H9 (cell line): ENCODE measurements at regions not wholly inside any gene's neighbourhood (a gene's known extent, or its start where the extent isn't known, plus 50 kb on each side); places are given as distances from the start of the nearest gene placed in this dataset.

ENCODE experiments used
- DNase-seq: peaks from one replicate; pipeline ENCODE4 v3.0.0-alpha.2; 2017
- H2AFZ ChIP-seq: one replicate; pipeline ENCODE4 v1.6.1; 2013; ENCODE audit warnings: mild to moderate bottlenecking, low read length, control low read depth, moderate library complexity
- H2AK5ac ChIP-seq: 2 replicates; pipeline ENCODE4 v1.6.1; 2013; ENCODE audit warnings: low read length, control low read depth, mixed read lengths; ENCODE audit not compliant: insufficient read length
- H2BK120ac ChIP-seq: one replicate; pipeline ENCODE4 v1.6.1; 2013; ENCODE audit warnings: low read depth, mild to moderate bottlenecking, low read length, control low read depth, inconsistent platforms; ENCODE audit not compliant: poor library complexity, severe bottlenecking
- H2BK12ac ChIP-seq: 2 replicates; pipeline ENCODE4 v1.6.1; 2013; ENCODE audit warnings: low read length, control low read depth, mixed read lengths, low read depth; ENCODE audit not compliant: insufficient read length
- H2BK15ac ChIP-seq: 2 replicates; pipeline ENCODE4 v1.6.1; 2013; ENCODE audit warnings: low read depth, low read length, control low read depth
- H2BK20ac ChIP-seq: one replicate; pipeline ENCODE4 v1.6.1; 2013; ENCODE audit warnings: low read depth, mild to moderate bottlenecking, low read length, control low read depth, inconsistent platforms; ENCODE audit not compliant: poor library complexity, severe bottlenecking
- H2BK5ac ChIP-seq: 2 replicates; pipeline ENCODE4 v1.6.1; 2013; ENCODE audit warnings: low read length, control low read depth, mixed read lengths; ENCODE audit not compliant: insufficient read length
- H3K14ac ChIP-seq: 2 replicates; pipeline ENCODE4 v1.6.1; 2013; ENCODE audit warnings: low read length, control low read depth; ENCODE audit not compliant: insufficient read depth
- H3K18ac ChIP-seq: 2 replicates; pipeline ENCODE4 v1.6.1; 2013; ENCODE audit warnings: low read depth, mild to moderate bottlenecking, mixed read lengths, low read length, control low read depth; ENCODE audit not compliant: insufficient read length
- H3K23ac ChIP-seq: 2 replicates; pipeline ENCODE4 v1.6.1; 2013; ENCODE audit warnings: low read length, control low read depth, mixed read lengths, low read depth; ENCODE audit not compliant: insufficient read length
- H3K23me2 ChIP-seq: 2 replicates; pipeline ENCODE4 v1.6.1; 2013; ENCODE audit warnings: low read depth, mild to moderate bottlenecking, mixed read lengths, low read length, control low read depth; ENCODE audit not compliant: insufficient read length, poor library complexity, severe bottlenecking
- H3K27ac ChIP-seq: 2 replicates; pipeline ENCODE4 v1.5.1; 2013; ENCODE audit warnings: low read length, control low read depth, mixed read lengths, low read depth; ENCODE audit not compliant: insufficient read length
- H3K27me3 ChIP-seq: 2 replicates; pipeline ENCODE4 v1.6.1; 2013; ENCODE audit warnings: low read length, control low read depth, inconsistent platforms; ENCODE audit not compliant: insufficient read depth
- H3K4ac ChIP-seq: 2 replicates; pipeline ENCODE4 v1.6.1; 2013; ENCODE audit warnings: low read depth, mild to moderate bottlenecking, control low read depth, inconsistent platforms, low read length, moderate library complexity
- H3K4me1 ChIP-seq: 2 replicates; pipeline ENCODE4 v1.6.1; 2013; ENCODE audit warnings: low read length, control low read depth, inconsistent platforms; ENCODE audit not compliant: insufficient read depth
- H3K4me2 ChIP-seq: 2 replicates; pipeline ENCODE4 v1.6.1; 2013; ENCODE audit warnings: low read length, control low read depth, mixed read lengths; ENCODE audit not compliant: insufficient read length, insufficient read depth
- H3K56ac ChIP-seq: 2 replicates; pipeline ENCODE4 v1.6.1; 2013; ENCODE audit warnings: low read depth, mild to moderate bottlenecking, mixed read lengths, low read length, control low read depth; ENCODE audit not compliant: insufficient read length
- H3K79me1 ChIP-seq: 2 replicates; pipeline ENCODE4 v1.6.1; 2013; ENCODE audit warnings: low read depth, mild to moderate bottlenecking, moderate library complexity, low read length, control low read depth, inconsistent platforms; ENCODE audit not compliant: insufficient read depth, poor library complexity, severe bottlenecking
- H3K79me2 ChIP-seq: 2 replicates; pipeline ENCODE4 v1.6.1; 2013; ENCODE audit warnings: low read length, control low read depth, inconsistent platforms; ENCODE audit not compliant: insufficient read depth
- H3K9ac ChIP-seq: 2 replicates; pipeline ENCODE4 v1.6.1; 2013; ENCODE audit warnings: low read length, control low read depth, mixed read lengths; ENCODE audit not compliant: insufficient read length; ENCODE audit errors: extremely low read depth
- H3K9me3 ChIP-seq: one replicate; pipeline ENCODE4 v1.6.1; 2013; ENCODE audit warnings: low read depth, low read length, inconsistent platforms; ENCODE audit not compliant: control insufficient read depth
- H3T11ph ChIP-seq: one replicate; pipeline ENCODE4 v1.6.1; 2013; ENCODE audit warnings: mild to moderate bottlenecking, low read length, control low read depth, inconsistent platforms
- H4K20me1 ChIP-seq: one replicate; pipeline ENCODE4 v1.6.1; 2013; ENCODE audit not compliant: control insufficient read depth, insufficient read length, insufficient read depth
- H4K5ac ChIP-seq: 2 replicates; pipeline ENCODE4 v1.6.1; 2013; ENCODE audit warnings: low read depth, mild to moderate bottlenecking, mixed read lengths, low read length, control low read depth; ENCODE audit not compliant: insufficient read length
- H4K8ac ChIP-seq: replicated peaks from 2 replicates; pipeline ENCODE4 v1.6.1; 2013; ENCODE audit warnings: low read length, control low read depth, mixed read lengths, low read depth; ENCODE audit not compliant: insufficient read length
- H4K91ac ChIP-seq: 2 replicates; pipeline ENCODE4 v1.6.1; 2013; ENCODE audit warnings: low read depth, mild to moderate bottlenecking, moderate library complexity, mixed read lengths, low read length, control low read depth; ENCODE audit not compliant: insufficient read length
- H3K27ac Mint-ChIP-seq, 3 experiments: 2 replicates in 2 of 3; 3 replicates in 1 of 3; pipeline ENCODE4 v1.8.0; 2020 to 2021; ENCODE audit warnings: mixed read lengths in 3 of 3, mild to moderate bottlenecking in 1 of 3, moderate library complexity in 1 of 3
- H3K27me3 Mint-ChIP-seq: 2 replicates; pipeline ENCODE4 v1.8.0; 2021; ENCODE audit warnings: low read depth, mild to moderate bottlenecking, moderate library complexity, mixed read lengths
- H3K36me3 Mint-ChIP-seq, 3 experiments: 2 replicates in 2 of 3; 3 replicates in 1 of 3; pipeline ENCODE4 v1.8.0; 2020 to 2021; ENCODE audit warnings: low read depth in 3 of 3, mixed read lengths in 3 of 3; ENCODE audit not compliant: insufficient read depth in 1 of 3
- H3K4me1 Mint-ChIP-seq, 2 experiments: 2 replicates each; pipeline ENCODE4 v1.8.0; 2020; ENCODE audit warnings: mixed read lengths in 2 of 2
- H3K4me3 Mint-ChIP-seq, 2 experiments: 2 replicates in 1 of 2; 3 replicates in 1 of 2; pipeline ENCODE4 v1.8.0; 2020 to 2021; ENCODE audit warnings: mild to moderate bottlenecking in 2 of 2, mixed read lengths in 2 of 2, moderate library complexity in 1 of 2
- H3K9me3 Mint-ChIP-seq, 2 experiments: 2 replicates in 1 of 2; 3 replicates in 1 of 2; pipeline ENCODE4 v1.8.0; 2020; ENCODE audit warnings: mild to moderate bottlenecking in 2 of 2, mixed read lengths in 2 of 2, moderate library complexity in 1 of 2
- WGBS: extraction: QIAGEN DNeasy Blood & Tissue Kit; methylation state at CpG from one replicate; pipeline ENCODE4 v1.1.7; 2013; ENCODE audit warnings: missing lambda C conversion rate, low lambda C conversion rate, mixed read lengths; ENCODE audit not compliant: insufficient read length; ENCODE audit errors: extremely low coverage; 5-methylcytosine and 5-hydroxymethylcytosine counted together
- TF ChIP-seq, protein P1 (sequence below): fragments of 200-600 bp; sonication (generic); conservative IDR thresholded peaks from 3 replicates; pipeline ENCODE4 v1.8.0; 2021; ENCODE audit warnings: antibody characterized with exemption, mild to moderate bottlenecking

DNA sequence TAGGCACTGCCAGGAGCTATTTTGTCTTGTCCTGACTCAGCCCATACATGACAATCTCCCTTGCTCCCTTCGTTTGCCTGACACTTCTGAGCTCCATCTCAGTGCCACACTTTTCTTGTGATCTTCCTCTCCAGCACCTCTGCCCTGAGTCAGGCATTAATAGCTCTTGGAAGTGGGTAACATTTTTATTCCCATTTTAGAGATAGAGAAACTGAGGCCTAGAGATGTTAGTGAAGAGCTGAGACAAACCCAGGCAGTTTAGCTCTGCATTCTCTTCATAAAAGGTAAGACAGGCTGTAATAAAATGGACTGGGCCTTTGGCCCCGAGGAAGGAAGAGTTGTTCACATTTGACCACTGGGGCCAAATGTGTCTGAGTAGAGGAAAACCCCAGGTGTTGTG, 167.4 kb downstream of the DHX35 start:
- DNase-seq = no peak
- Histone ChIP-seq H3K27ac (no peak overlapping the region), H3K56ac (no peak overlapping the region), H3K18ac (no peak overlapping the region), H3K4me1 (peaks cover 8% of the 10 kb centered on the region; the same call in 1 of the 2 replicates), H4K8ac (no peak overlapping the region), H2AFZ (no peak overlapping the region), H2BK120ac (no peak overlapping the region), H3K4ac (no peak overlapping the region), H3K79me1 (no peaks in the 10 kb centered on the region), H2BK20ac (no peak overlapping the region), H3K9me3 (no peaks in the 10 kb centered on the region), H4K20me1 (no peaks in the 10 kb centered on the region), H2BK15ac (no peak overlapping the region), H3K27me3 (no peaks in the 10 kb centered on the region), H3K23me2 (no peaks in the 10 kb centered on the region), H3K14ac (no peak overlapping the region), H2BK12ac (no peak overlapping the region), H4K91ac (no peak overlapping the region), H2BK5ac (no peak overlapping the region), H2AK5ac (no peak overlapping the region), H3K79me2 (no peaks in the 10 kb centered on the region), H3K9ac (no peak overlapping the region), H3T11ph (no peak overlapping the region), H4K5ac (no peak overlapping the region), H3K4me2 (no peak overlapping the region), H3K23ac (no peak overlapping the region)
- Mint-ChIP-seq H3K36me3 (peaks cover 0 to 6% (median 0%) of the 10 kb centered on the region in 3 experiments; a peak in 3 of 7 replicates), H3K27me3 (peaks cover 6% of the 10 kb centered on the region; the same call in 1 of the 2 replicates), H3K4me1 (peaks cover 12 to 16% of the 10 kb centered on the region in 2 experiments), H3K27ac (no peak overlapping the region), H3K4me3 (no peak overlapping the region), H3K9me3 (peaks cover 4 to 6% of the 10 kb centered on the region in 2 experiments; a peak in 3 of 5 replicates)
- TF ChIP-seq, protein P1, sequence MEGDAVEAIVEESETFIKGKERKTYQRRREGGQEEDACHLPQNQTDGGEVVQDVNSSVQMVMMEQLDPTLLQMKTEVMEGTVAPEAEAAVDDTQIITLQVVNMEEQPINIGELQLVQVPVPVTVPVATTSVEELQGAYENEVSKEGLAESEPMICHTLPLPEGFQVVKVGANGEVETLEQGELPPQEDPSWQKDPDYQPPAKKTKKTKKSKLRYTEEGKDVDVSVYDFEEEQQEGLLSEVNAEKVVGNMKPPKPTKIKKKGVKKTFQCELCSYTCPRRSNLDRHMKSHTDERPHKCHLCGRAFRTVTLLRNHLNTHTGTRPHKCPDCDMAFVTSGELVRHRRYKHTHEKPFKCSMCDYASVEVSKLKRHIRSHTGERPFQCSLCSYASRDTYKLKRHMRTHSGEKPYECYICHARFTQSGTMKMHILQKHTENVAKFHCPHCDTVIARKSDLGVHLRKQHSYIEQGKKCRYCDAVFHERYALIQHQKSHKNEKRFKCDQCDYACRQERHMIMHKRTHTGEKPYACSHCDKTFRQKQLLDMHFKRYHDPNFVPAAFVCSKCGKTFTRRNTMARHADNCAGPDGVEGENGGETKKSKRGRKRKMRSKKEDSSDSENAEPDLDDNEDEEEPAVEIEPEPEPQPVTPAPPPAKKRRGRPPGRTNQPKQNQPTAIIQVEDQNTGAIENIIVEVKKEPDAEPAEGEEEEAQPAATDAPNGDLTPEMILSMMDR = no peak
- WGBS = no CpG with 5 or more reads among the region's 2 CpGs
